ENCODE measurements at regions not wholly inside any gene's neighbourhood (a gene's known extent, or its start where the extent isn't known, plus 50 kb on each side); places are given as distances from the start of the nearest gene placed in this dataset.

- no peak for TF ChIP-seq CTCF (IDR thresholded peaks at IDR 0.05; ENCODE audit: low read depth, low read length, poor library complexity, severe bottlenecking)
- TF ChIP-seq EZH2phosphoT487 (IDR thresholded peaks at IDR 0.05; ENCODE audit: borderline replicate concordance, low read length): no peak
Measured at GRCh38 chr5:143551820-143552251, 148.3 kb upstream of the NR3C1 start.

Measured in DOHH2 (cell line).